DMS114 treated with DMSO at 0.1 percent for 48 hours (cell line): ENCODE measurements at regions not wholly inside any gene's neighbourhood (a gene's known extent, or its start where the extent isn't known, plus 50 kb on each side); places are given as distances from the start of the nearest gene placed in this dataset.
"Not testable (repeated sequence)": the region's sequence is repeated elsewhere in the genome, so short reads cannot be mapped to it uniquely, and the experiment has no call there.

Experiments used
- DNase-seq: peaks from one replicate; lab custom pipeline; 2025; ENCODE audit not compliant: unreplicated experiment; lab: John Stamatoyannopoulos, UW

- no peak for DNase-seq
Measured at GRCh38 chr7:20466543-20467021, 135.9 kb downstream of the ITGB8 start.

GRCh38 chr7:20470082-20470481 is 139.4 kb downstream of the ITGB8 start:
- DNase-seq: no peak

DNA sequence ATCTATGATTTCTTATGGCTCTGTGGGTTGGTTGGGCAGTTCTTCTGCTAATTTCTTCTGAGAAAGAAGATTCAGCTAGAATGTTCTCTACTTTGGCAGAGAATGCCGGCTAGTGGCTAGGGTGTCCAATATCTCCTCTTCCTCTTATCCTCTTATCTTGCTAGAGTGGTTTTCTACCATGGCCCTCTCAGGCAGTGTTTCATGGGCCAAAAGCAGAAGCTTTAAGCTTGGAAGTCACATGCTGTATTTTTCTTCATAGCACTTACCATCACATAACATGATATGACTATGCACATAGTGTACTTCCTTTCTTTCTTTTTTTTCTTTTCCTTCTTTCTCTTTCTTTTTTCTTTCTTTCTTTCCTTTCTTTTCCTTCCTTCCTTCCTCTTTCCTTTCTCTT is 140.0 kb downstream of the ITGB8 start:
- DNase-seq: no peak

GRCh38 chr7:20474249-20474648 is 141.2 kb upstream of the ABCB5 start:
- no peak for DNase-seq

DNA sequence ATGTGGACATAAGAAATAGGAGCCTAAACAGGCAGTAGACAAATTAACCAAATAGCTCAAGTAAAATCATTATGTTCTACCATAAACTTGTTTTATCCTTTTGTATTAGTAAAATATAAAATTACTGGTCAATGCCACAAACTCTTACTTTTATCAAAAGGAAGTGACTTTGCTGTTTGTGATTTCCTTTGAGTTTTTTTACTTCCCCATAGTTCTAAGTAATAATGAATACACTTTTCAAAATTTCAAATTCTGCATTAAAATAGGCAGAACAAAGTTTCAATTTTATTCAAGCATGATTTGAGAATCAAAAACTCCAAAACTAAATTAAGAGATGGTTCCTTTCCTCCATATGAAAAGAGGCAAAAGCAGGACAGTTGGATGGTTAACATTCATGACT is 139.7 kb upstream of the ABCB5 start:
- no peak for DNase-seq

DNA sequence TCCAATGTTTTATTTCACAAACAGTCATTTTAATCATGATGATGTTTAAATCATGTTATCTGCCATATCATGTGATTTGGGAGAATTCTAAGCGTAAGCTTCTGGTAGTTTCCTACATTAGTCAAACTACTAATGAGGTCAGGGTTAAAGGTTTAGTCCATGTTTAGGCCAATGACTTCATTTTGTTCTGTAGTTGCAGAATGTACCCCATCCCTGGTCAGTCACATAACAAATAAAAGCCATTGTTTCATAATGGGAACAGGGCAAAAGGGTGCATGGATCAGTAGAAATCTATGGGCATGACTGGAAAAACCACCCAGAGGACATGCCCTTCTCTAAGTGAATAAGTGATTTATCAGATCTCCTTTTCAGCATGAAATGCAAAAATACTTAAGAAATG is 138.4 kb upstream of the ABCB5 start:
- no peak for DNase-seq

DNA sequence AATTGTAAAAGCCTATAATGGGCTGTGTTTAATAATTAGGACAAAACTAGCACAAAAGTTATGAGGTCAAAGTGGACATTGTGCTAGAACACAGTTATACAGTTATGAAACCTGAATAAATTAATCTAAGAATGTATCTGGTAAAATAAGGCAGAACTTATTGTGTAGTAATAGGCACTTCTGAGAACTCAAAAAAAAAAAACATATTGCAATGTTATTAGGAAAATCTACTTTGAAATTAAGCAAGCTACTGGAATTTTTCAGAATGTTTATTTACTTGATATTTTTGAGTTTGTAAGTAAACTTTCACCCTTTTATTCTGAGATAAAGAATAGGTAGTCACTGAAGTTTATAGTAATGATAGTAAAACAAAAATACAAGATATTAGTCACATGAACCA is 135.8 kb upstream of the ABCB5 start:
- DNase-seq: no peak

- DNase-seq: no peak
Measured at GRCh38 chr7:20482071-20482470, 133.4 kb upstream of the ABCB5 start.

GRCh38 chr7:20484356-20484755 is 131.1 kb upstream of the ABCB5 start:
- no peak for DNase-seq

DNA sequence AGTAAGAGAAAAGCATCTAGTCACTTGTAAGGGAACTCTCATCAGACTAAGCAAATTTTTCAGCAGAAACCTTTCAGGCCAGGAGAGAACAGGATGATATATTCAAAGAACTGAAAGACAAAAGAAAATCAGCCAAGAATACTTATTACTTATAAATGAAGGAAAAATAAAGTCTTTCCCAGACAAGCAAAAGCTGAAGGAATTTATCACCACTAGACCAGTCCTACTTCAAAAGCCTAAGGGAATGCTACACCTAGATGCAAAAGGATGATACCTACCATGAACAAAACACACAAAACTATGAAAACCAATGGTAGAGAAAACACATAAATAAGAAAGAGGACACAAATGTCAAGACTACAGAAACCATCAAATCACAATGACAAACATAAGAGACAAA is 126.6 kb upstream of the ABCB5 start:
- no peak for DNase-seq

- no peak for DNase-seq
Measured at GRCh38 chr7:20491284-20491683, 124.2 kb upstream of the ABCB5 start.

DNA sequence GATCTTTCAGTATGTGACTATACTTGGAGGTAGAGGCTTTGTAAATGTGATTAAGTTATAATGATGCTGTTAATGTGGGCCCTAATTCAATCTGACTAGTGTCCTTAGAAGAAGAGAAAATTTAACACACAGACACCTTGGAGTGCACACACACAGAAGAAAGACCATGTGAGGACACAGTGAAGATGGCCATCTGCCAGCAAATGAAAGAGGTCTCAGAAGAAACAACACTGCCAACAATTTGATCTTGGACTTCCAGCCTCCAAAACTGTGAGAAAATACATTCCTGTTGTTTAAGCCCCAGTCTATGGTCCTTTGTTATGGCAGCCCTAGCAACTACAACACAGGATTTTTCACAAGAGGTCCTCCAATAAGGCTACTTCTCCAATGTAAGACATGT is 120.9 kb upstream of the ABCB5 start:
- DNase-seq: no peak

GRCh38 chr7:20501473-20501872 is 114.0 kb upstream of the ABCB5 start:
- DNase-seq: not testable (repeated sequence)

- no peak for DNase-seq
Measured at GRCh38 chr7:20503278-20503950, 112.1 kb upstream of the ABCB5 start.

- DNase-seq: no peak
Measured at GRCh38 chr7:20504060-20504459, 111.4 kb upstream of the ABCB5 start.

GRCh38 chr7:20506175-20506574 is 109.3 kb upstream of the ABCB5 start:
- no peak for DNase-seq

DNA sequence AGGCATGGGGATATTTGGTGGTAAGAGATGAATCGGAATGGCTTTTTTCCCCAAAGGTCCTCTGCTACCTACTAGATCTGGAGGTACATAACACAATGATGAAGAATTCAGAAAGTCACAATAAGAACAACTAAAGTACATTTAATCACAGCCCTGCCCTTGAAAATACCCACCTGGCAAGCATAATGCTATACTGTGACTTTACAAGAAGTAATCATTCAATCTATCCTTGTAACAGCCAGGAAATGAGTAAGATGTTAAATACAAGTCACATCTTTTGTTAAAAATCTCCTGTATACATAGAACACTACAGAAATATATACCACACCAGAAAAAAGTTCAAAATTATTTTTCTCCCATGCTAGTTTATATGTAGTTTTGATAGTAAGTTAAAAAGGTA is 108.3 kb upstream of the ABCB5 start:
- DNase-seq: no peak

- DNase-seq: no peak
Measured at GRCh38 chr7:20508109-20508508, 107.4 kb upstream of the ABCB5 start.

DNA sequence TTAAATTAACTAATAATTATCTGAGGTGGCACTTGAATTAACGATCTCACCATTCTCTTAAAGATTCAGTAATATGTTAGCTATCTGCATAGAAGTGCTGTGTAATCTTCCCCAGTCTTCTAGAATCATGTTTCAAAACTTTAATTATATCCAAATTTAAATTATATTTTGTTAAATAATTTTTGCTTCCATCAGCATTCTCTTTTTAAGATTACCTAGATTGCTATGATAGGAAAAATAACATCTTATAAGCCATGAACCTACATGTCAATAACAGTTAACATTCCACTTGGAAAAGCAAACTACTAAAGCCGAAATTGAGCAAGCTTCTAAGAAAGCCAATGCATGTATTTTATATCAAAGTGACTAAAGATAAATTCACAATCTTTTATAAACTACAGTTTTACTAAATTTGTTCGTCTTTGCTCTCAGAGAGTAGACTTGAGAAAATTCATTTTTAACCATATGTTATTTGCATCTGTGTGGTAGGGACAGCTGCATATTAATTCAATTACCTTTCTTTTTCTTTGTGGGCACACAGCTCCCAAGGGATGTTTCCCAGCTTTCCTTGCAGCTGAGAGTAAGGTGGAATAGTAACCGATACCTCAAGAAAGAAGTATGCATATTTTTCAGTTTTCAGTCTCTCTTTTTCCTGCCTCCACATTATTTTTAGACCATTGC is 105.4 kb upstream of the ABCB5 start:
- DNase-seq: no peak

- no peak for DNase-seq
Measured at GRCh38 chr7:20510573-20510900, 104.9 kb upstream of the ABCB5 start.

- no peak for DNase-seq
Measured at GRCh38 chr7:20513341-20513740, 102.1 kb upstream of the ABCB5 start.

DNA sequence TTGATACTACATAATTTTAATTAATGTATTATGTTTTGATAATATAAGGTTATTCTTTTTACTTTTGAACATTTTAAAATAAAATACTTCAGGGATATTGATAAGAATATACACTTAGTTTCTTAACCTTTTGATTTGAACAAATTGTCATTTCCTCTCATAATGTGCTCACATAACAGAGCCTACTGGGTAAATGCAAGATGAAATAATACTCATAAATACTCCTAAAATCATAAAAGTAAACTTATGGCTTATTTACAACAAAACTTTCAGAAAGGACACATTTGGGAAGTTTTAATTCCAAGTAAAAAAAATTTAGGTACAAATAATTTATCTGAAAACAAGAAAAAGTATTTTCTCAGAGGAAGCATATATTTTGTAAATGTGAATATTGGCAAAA is 101.6 kb upstream of the ABCB5 start:
- no peak for DNase-seq

GRCh38 chr7:20514364-20514763 is 101.1 kb upstream of the ABCB5 start:
- DNase-seq: no peak
